Endothelial cell of umbilical vein (primary cell): ENCODE measurements at regions not wholly inside any gene's neighbourhood (a gene's known extent, or its start where the extent isn't known, plus 50 kb on each side); places are given as distances from the start of the nearest gene placed in this dataset.

Experiments
- BruUV-seq: library from RNA; stranded (reverse); fragments of 400-500 nt; replicated peaks from 2 replicates; lab custom pipeline; 2021; lab: Mats Ljungman, UMichigan
- CTCF ChIA-PET: fragments of 300-600, 350-600 bp; sonication (Branson Sonifier 250); formaldehyde crosslinking; loops from one replicate; lab custom pipeline; 2021; ENCODE audit warnings: antibody characterized with exemption, inconsistent platforms; lab: Charles Lee
- POLR2A ChIA-PET: fragments of 300-600, 350-600 bp; sonication (Branson Sonifier 250); formaldehyde crosslinking; loops from one replicate; lab custom pipeline; 2021; ENCODE audit warnings: antibody characterized with exemption, inconsistent platforms; lab: Charles Lee
- DNase-seq: peaks from one replicate; pipeline ENCODE4 v3.0.0-alpha.2; 2011; ENCODE audit warnings: low read depth, low spot score
- FAIRE-seq: peaks from 2 replicates; lab custom pipeline; 2011; peaks lifted over from hg19 to GRCh38; lab: Jason Lieb, UNC
- H2AFZ ChIP-seq: 2 replicates; pipeline ENCODE4 v1.6.0; 2012; ENCODE audit warnings: low read depth, low read length, control low read depth, inconsistent platforms
- H3K27ac ChIP-seq: 2 replicates; pipeline ENCODE4 v1.5.1; 2011; ENCODE audit warnings: low read depth, mild to moderate bottlenecking, control low read depth, low read length, moderate library complexity; ENCODE audit not compliant: insufficient read depth
- H3K27me3 ChIP-seq, 2 experiments: 2 replicates each; pipeline versions ENCODE4 v1.6.0 to v1.6.1; 2011; ENCODE audit warnings: low read length in 2 of 2, mixed read lengths in 1 of 2; ENCODE audit not compliant: control insufficient read depth in 2 of 2, insufficient read depth in 2 of 2
- H3K36me3 ChIP-seq, 2 experiments: 2 replicates in 1 of 2; 3 replicates in 1 of 2; pipeline ENCODE4 v1.5.1; 2011; ENCODE audit warnings: low read length in 2 of 2, mild to moderate bottlenecking in 1 of 2, moderate library complexity in 1 of 2; ENCODE audit not compliant: control insufficient read depth in 2 of 2, insufficient read depth in 2 of 2; ENCODE audit errors: extremely low read depth in 1 of 2
- H3K4me1 ChIP-seq: 3 replicates; pipeline ENCODE4 v1.5.1; 2011; ENCODE audit warnings: mild to moderate bottlenecking, low read length; ENCODE audit not compliant: control insufficient read depth, insufficient read depth; ENCODE audit errors: extremely low read depth
- H3K4me2 ChIP-seq: 2 replicates; pipeline ENCODE4 v1.6.1; 2011; ENCODE audit warnings: low read length, control low read depth, mixed read lengths; ENCODE audit not compliant: insufficient read depth
- H3K4me3 ChIP-seq, 3 experiments: fragments of 200-600 bp in 1 of 3; sonication (generic), shearing (Covaris generic) in 1 of 3; replicated peaks in 1 of 3; 2 replicates each; pipeline ENCODE4 v1.5.1; 2011 to 2016; ENCODE audit warnings: control low read depth in 3 of 3, low read length in 3 of 3, mild to moderate bottlenecking in 2 of 3, inconsistent platforms in 1 of 3, low read depth in 1 of 3, moderate library complexity in 1 of 3; ENCODE audit not compliant: insufficient read depth in 1 of 3
- H3K79me2 ChIP-seq: 2 replicates; pipeline ENCODE4 v1.6.0; 2012; ENCODE audit warnings: low read length, inconsistent platforms; ENCODE audit not compliant: control insufficient read depth, insufficient read depth
- H3K9ac ChIP-seq: replicated peaks from 2 replicates; pipeline ENCODE3; 2011; ENCODE audit warnings: low read length, control low read depth; ENCODE audit not compliant: insufficient read depth; ENCODE audit errors: extremely low read depth
- H3K9me1 ChIP-seq: replicated peaks from 3 replicates; pipeline ENCODE4 v1.6.0; 2011; ENCODE audit warnings: mild to moderate bottlenecking, low read length; ENCODE audit not compliant: control insufficient read depth, insufficient read depth; ENCODE audit errors: extremely low read depth
- H3K9me3 ChIP-seq: replicated peaks from 2 replicates; pipeline ENCODE4 v1.5.1; 2012; ENCODE audit warnings: low read length, inconsistent platforms; ENCODE audit not compliant: control insufficient read depth, insufficient read depth
- H4K20me1 ChIP-seq: replicated peaks from 2 replicates; pipeline ENCODE3; 2011; ENCODE audit warnings: mild to moderate bottlenecking, low read length; ENCODE audit not compliant: control insufficient read depth, insufficient read depth; ENCODE audit errors: extremely low read depth
- CTCF ChIP-seq, 2 donors: IDR thresholded peaks; 1 replicate in 1 of 2; 2 replicates in 1 of 2; pipeline ENCODE4 v1.5.1; 2011; ENCODE audit warnings: low read length in 2 of 2, mild to moderate bottlenecking in 2 of 2, moderate library complexity in 2 of 2, control low read depth in 1 of 2, inconsistent platforms in 1 of 2, low read depth in 1 of 2; ENCODE audit not compliant: insufficient read depth in 1 of 2; ENCODE audit errors: extremely low read depth in 1 of 2
- EZH2 ChIP-seq: IDR thresholded peaks from 2 replicates; pipeline ENCODE4 v1.6.1; 2012; ENCODE audit warnings: borderline replicate concordance, low read depth, mild to moderate bottlenecking, moderate library complexity, low read length, inconsistent platforms; ENCODE audit not compliant: severe bottlenecking
- FOS ChIP-seq: IDR thresholded peaks from 2 replicates; pipeline ENCODE4 v1.6.1; 2011; ENCODE audit warnings: mild to moderate bottlenecking, low read length, moderate library complexity, borderline replicate concordance; ENCODE audit not compliant: insufficient read depth
- GATA2 ChIP-seq: IDR thresholded peaks from 2 replicates; pipeline ENCODE4 v1.7.0; 2011; ENCODE audit warnings: low read depth, mild to moderate bottlenecking, moderate library complexity, mixed read lengths, low read length; ENCODE audit not compliant: insufficient read length, insufficient read depth
- JUN ChIP-seq: IDR thresholded peaks from 2 replicates; pipeline ENCODE4 v1.6.1; 2011; ENCODE audit warnings: borderline replicate concordance, low read depth; ENCODE audit not compliant: insufficient read length, insufficient read depth
- MYC ChIP-seq: IDR thresholded peaks from one replicate; pipeline ENCODE4 v1.6.1; 2011; ENCODE audit warnings: mild to moderate bottlenecking, low read depth, low read length
- POLR2A ChIP-seq: IDR thresholded peaks from 2 replicates; pipeline ENCODE4 v1.6.1; 2012; ENCODE audit warnings: low read depth, mild to moderate bottlenecking, control low read depth, low read length
- POLR2AphosphoS5 ChIP-seq: IDR thresholded peaks from 2 replicates; pipeline ENCODE4 v1.6.1; 2012; ENCODE audit warnings: low read depth, mild to moderate bottlenecking, control low read depth, low read length, moderate library complexity; ENCODE audit not compliant: insufficient read depth
- dilution Hi-C: fragments of 300-500 bp; cut with MboI; formaldehyde crosslinking; loops from one replicate; pipeline ENCODE4 v1.15.0; 2019; ENCODE audit warnings: low sequenced_read_pairs; ENCODE audit not compliant: extremely low pct_ligation_motif_present
- intact Hi-C: fragments of 100-400 bp; cut with micrococcal nuclease; formaldehyde crosslinking; loops from one replicate; pipeline ENCODE4 v1.10.0; 2022
- TF ChIP-seq, protein P1 (sequence below): IDR thresholded peaks from 2 replicates; pipeline ENCODE4 v1.6.1; 2011; ENCODE audit not compliant: insufficient read depth, insufficient read length

DNA sequence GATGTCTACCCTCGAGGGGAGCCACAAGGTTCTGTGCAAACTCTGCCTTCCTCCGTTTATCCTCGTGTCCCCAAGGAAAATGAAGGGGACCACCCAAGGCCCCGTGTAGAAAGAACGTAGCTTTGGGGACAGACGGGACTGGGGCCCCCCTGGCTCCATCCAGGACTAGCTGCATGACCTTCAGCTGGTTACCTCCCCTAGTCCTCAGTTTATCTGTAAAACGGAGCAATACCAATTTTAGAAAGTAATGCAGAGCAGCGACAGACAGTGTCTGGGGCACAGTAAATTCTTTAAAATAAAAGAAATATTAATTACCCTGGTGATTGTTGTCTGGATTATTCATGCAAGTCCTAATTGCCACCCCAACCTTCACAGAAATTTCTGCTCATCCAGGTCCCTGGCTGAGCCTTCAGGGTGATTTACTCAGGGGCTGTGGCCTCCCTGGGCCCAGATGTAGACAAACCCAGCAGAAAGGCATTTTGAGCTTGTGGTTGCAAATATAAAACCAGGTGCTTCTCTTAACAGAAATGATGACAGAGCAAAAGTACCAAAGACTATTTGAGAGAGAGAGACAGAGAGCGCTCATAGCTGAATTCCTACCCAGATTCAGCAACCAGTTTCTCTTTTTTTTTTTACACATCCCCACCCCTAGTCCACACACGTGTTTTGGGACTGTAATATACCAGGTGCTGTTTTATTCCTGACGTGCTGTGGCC lies 155.1 kb upstream of the SMIM23 start:
- ChIA-PET CTCF (interaction anchor here (0.7 to 3.3 kb wide), 33 partner anchors 10 to 429 kb away, joined by 3 to 50 read pairs (median 5); partner anchors contain the start of gene FGF18), POLR2A (no interaction called here)
- Histone ChIP-seq H2AFZ (peak overlapping the region; percentile 85), H3K9me1 (no peaks in the 10 kb centered on the region), H3K27me3 (peaks cover 4 to 19% of the 10 kb centered on the region in 2 experiments), H3K36me3 (no peaks in the 10 kb centered on the region), H3K4me1 (peaks cover 9% of the 10 kb centered on the region), H4K20me1 (no peaks in the 10 kb centered on the region), H3K9me3 (no peaks in the 10 kb centered on the region), H3K79me2 (no peaks in the 10 kb centered on the region), H3K27ac (no peak overlapping the region), H3K4me3 (peak overlapping the region in 1 of 3 experiments; percentile 36), H3K4me2 (peak overlapping the region; percentile 59), H3K9ac (no peak overlapping the region)
- no TSS peak for BruUV-seq
- DNase-seq (no peak), FAIRE-seq (no peak)
- intact Hi-C loops (loop anchor here (1.0 to 10.0 kb wide), 8 partner anchors 37 to 414 kb away; no protein-coding TSS in a partner anchor), dilution Hi-C loops (no loop called here)
- TF ChIP-seq POLR2A, result no peak
- TF ChIP-seq POLR2AphosphoS5, result no peak
- TF ChIP-seq EZH2, result no peak
- no peak for TF ChIP-seq FOS
- no peak for TF ChIP-seq JUN
- TF ChIP-seq MYC, result no peak
- TF ChIP-seq, protein P1, sequence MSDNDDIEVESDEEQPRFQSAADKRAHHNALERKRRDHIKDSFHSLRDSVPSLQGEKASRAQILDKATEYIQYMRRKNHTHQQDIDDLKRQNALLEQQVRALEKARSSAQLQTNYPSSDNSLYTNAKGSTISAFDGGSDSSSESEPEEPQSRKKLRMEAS, result no peak
- no peak for TF ChIP-seq GATA2
- no peak for TF ChIP-seq CTCF (IDR thresholded peaks at IDR 0.05; ENCODE audit: extremely low read depth in 1 of 2, insufficient read depth in 1 of 2, low read depth in 1 of 2, low read length in 2 of 2)
